HG02938 (cell line): ENCODE measurements at regions not wholly inside any gene's neighbourhood (a gene's known extent, or its start where the extent isn't known, plus 50 kb on each side); places are given as distances from the start of the nearest gene placed in this dataset.
A peak's percentile ranks its signal among the peaks of the same experiment; 100 is the strongest.

Experiments used
- ATAC-seq: cut with Tn5 transposase; IDR thresholded peaks from one replicate; pipeline ENCODE4 v1.9.1; 2021; ENCODE audit warnings: mild to moderate bottlenecking, moderate library complexity; ENCODE audit not compliant: unreplicated experiment

- ATAC-seq, result no peak
These were observed 1046.1 kb downstream of the SLC6A15 start for GRCh38 chr12:83866477-83866876.

- ATAC-seq, result no peak
These were observed 1047.2 kb downstream of the SLC6A15 start for GRCh38 chr12:83865431-83865830.

- ATAC-seq, result no peak
These were observed 1048.5 kb downstream of the SLC6A15 start for GRCh38 chr12:83864054-83864453.

- ATAC-seq, result no peak
These were observed 1053.6 kb downstream of the SLC6A15 start for GRCh38 chr12:83859021-83859420.

- no peak for ATAC-seq
These were observed 1055.8 kb downstream of the SLC6A15 start for GRCh38 chr12:83856803-83857202.

GRCh38 chr12:83850531-83850930 lies 1062.1 kb downstream of the SLC6A15 start:
- ATAC-seq, result no peak

- no peak for ATAC-seq
These were observed 1063.9 kb downstream of the SLC6A15 start for GRCh38 chr12:83848702-83849101.

GRCh38 chr12:83843541-83843940 lies 1069.1 kb downstream of the SLC6A15 start:
- ATAC-seq, result no peak

GRCh38 chr12:83841620-83842019 lies 1071.0 kb downstream of the SLC6A15 start:
- no peak for ATAC-seq

GRCh38 chr12:83827860-83828259 lies 1084.7 kb downstream of the SLC6A15 start:
- ATAC-seq, result no peak

- ATAC-seq, result no peak
These were observed 1085.4 kb downstream of the SLC6A15 start for GRCh38 chr12:83827193-83827592.

GRCh38 chr12:83826112-83826511 lies 1086.5 kb downstream of the SLC6A15 start:
- ATAC-seq, result peak; percentile 79

GRCh38 chr12:83823386-83824045 lies 1089.1 kb downstream of the SLC6A15 start:
- peak; percentile 73 for ATAC-seq

- ATAC-seq, result no peak
These were observed 1090.6 kb downstream of the SLC6A15 start for GRCh38 chr12:83821967-83822366.

GRCh38 chr12:83818881-83819280 lies 1093.7 kb downstream of the SLC6A15 start:
- no peak for ATAC-seq

- no peak for ATAC-seq
These were observed 1094.9 kb downstream of the SLC6A15 start for GRCh38 chr12:83817730-83818129.

GRCh38 chr12:83808591-83808990 lies 1104.0 kb downstream of the SLC6A15 start:
- ATAC-seq, result no peak

- ATAC-seq, result no peak
These were observed 1104.7 kb downstream of the SLC6A15 start for GRCh38 chr12:83807871-83808270.

- ATAC-seq, result no peak
These were observed 1106.7 kb downstream of the SLC6A15 start for GRCh38 chr12:83805873-83806272.

GRCh38 chr12:83805156-83805772 lies 1107.3 kb downstream of the SLC6A15 start:
- ATAC-seq, result no peak

GRCh38 chr12:83801972-83802371 lies 1110.6 kb downstream of the SLC6A15 start:
- ATAC-seq, result no peak

GRCh38 chr12:83800022-83800421 lies 1112.6 kb downstream of the SLC6A15 start:
- no peak for ATAC-seq

- ATAC-seq, result no peak
These were observed 1109.8 kb downstream of the TMTC2 start for GRCh38 chr12:83796531-83796930.
